Suprapubic skin (tissue), 4 donors: ENCODE measurements at regions not wholly inside any gene's neighbourhood (a gene's known extent, or its start where the extent isn't known, plus 50 kb on each side); places are given as distances from the start of the nearest gene placed in this dataset.

Source experiments
- DNase-seq, 2 donors: peaks; one replicate each; pipeline ENCODE4 v3.0.0-alpha.2; 2019; ENCODE audit warnings: low spot score in 2 of 2
- H3K27ac ChIP-seq: fragments of 200-600 bp; sonication (generic); one replicate; pipeline ENCODE4 v1.5.1; 2019
- H3K27me3 ChIP-seq: fragments of 200-600 bp; sonication (generic); one replicate; pipeline ENCODE4 v1.5.1; 2019
- H3K36me3 ChIP-seq: fragments of 200-600 bp; sonication (generic); one replicate; pipeline ENCODE4 v1.5.1; 2019
- H3K4me1 ChIP-seq: fragments of 200-600 bp; sonication (generic); one replicate; pipeline ENCODE4 v1.5.1; 2019
- H3K4me3 ChIP-seq: fragments of 200-600 bp; sonication (generic); one replicate; pipeline ENCODE4 v1.5.1; 2019; ENCODE audit warnings: mild to moderate bottlenecking
- H3K9me3 ChIP-seq: fragments of 200-600 bp; sonication (generic); one replicate; pipeline ENCODE4 v1.5.1; 2019
- EP300 ChIP-seq: sonication (generic); formaldehyde crosslinking; IDR thresholded peaks from one replicate; pipeline ENCODE4 v1.6.1; 2017; ENCODE audit warnings: antibody characterized with exemption
- POLR2A ChIP-seq, 2 donors: fragments of 450-650 bp; IDR thresholded peaks; one replicate each; pipeline ENCODE4 v1.6.1; 2017; ENCODE audit warnings: antibody characterized with exemption in 2 of 2, mild to moderate bottlenecking in 2 of 2, moderate library complexity in 2 of 2
- POLR2AphosphoS5 ChIP-seq, 3 donors: sonication (generic); formaldehyde crosslinking; IDR thresholded peaks; one replicate each; pipeline ENCODE4 v1.6.1; 2017; ENCODE audit warnings: antibody characterized with exemption in 3 of 3
- WGBS: methylation state at CpG from one replicate; pipeline ENCODE4 v1.1.5; 2018; 5-methylcytosine and 5-hydroxymethylcytosine counted together
- TF ChIP-seq, protein P1 (sequence below), 2 donors: fragments of 200-600 bp in 1 of 2; fragments of 450-650 bp in 1 of 2; sonication (generic) in 1 of 2; IDR thresholded peaks; one replicate each; pipeline ENCODE4 v1.5.1; 2016 to 2019; ENCODE audit warnings: antibody characterized with exemption in 2 of 2, mild to moderate bottlenecking in 1 of 2, moderate library complexity in 1 of 2

DNA sequence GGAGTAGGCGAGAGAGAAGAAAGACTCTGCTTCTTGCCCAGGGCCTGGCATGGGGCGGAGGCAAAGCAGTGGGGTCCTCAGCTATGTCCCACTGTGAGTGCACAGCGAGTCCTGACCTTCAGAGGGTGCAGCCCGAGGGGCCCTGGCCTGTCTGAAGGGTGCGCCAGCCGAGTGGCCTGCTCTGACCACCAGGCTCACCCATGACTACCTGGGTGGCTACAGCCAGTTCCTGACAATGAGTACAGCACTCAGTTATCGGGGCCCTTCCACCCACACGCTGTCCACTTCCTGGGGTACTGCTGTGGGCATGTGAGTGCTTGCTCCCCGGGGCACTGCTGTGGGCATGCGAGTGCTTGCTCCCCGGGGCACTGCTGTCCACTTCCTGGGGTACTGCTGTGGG, 74.1 kb upstream of the B3GAT1 start:
- WGBS = 89% methylated on average over 8 of the region's 11 CpGs
- peak in 1 of 2 donors; percentile 65 for DNase-seq

DNA sequence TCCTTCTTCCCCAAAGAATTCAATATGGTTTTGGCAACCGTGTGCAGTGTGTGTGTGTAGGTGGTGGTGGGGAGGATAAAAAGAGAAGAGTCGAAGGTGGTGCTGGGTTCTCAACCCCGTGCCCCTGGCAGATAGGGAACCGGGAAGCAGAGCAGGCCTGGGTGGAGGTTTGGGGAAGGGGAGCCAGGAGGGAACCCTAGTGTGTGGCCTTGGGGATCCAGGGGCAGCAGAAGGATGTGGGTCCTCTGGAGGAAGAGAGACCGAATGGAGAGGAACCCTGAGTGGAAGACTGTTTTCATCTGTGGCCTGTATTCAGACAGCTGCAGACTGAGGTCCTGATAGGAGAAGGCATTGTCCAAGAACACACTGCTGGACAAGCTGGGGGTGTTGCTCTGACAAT, 73.3 kb upstream of the B3GAT1 start:
- no peak overlapping the region for H3K4me3 ChIP-seq
- DNase-seq = peak in 1 of 2 donors; percentile 65
- H3K27ac ChIP-seq = no peak overlapping the region
- WGBS = 71% methylated on average over 5 of the region's 5 CpGs
- no peaks in the 10 kb centered on the region for H3K36me3 ChIP-seq
- H3K27me3 ChIP-seq = peaks cover 21% of the 10 kb centered on the region
- no peaks in the 10 kb centered on the region for H3K9me3 ChIP-seq
- H3K4me1 ChIP-seq = no peaks in the 10 kb centered on the region
- TF ChIP-seq EP300 (no peak), POLR2A (IDR thresholded peaks at IDR 0.05) (no peak), POLR2AphosphoS5 (IDR thresholded peaks at IDR 0.05) (no peak)
- TF ChIP-seq, protein P1, sequence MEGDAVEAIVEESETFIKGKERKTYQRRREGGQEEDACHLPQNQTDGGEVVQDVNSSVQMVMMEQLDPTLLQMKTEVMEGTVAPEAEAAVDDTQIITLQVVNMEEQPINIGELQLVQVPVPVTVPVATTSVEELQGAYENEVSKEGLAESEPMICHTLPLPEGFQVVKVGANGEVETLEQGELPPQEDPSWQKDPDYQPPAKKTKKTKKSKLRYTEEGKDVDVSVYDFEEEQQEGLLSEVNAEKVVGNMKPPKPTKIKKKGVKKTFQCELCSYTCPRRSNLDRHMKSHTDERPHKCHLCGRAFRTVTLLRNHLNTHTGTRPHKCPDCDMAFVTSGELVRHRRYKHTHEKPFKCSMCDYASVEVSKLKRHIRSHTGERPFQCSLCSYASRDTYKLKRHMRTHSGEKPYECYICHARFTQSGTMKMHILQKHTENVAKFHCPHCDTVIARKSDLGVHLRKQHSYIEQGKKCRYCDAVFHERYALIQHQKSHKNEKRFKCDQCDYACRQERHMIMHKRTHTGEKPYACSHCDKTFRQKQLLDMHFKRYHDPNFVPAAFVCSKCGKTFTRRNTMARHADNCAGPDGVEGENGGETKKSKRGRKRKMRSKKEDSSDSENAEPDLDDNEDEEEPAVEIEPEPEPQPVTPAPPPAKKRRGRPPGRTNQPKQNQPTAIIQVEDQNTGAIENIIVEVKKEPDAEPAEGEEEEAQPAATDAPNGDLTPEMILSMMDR (IDR thresholded peaks at IDR 0.05) = no peak

More for the DNA sequence above, 74.1 kb upstream of the B3GAT1 start:
- Histone ChIP-seq H3K4me1 (no peaks in the 10 kb centered on the region), H3K4me3 (no peak overlapping the region), H3K27ac (no peak overlapping the region), H3K27me3 (peaks cover 21% of the 10 kb centered on the region), H3K9me3 (no peaks in the 10 kb centered on the region), H3K36me3 (no peaks in the 10 kb centered on the region)
- TF ChIP-seq, protein P1 (IDR thresholded peaks at IDR 0.05) = no peak
- TF ChIP-seq EP300 (no peak), POLR2AphosphoS5 (IDR thresholded peaks at IDR 0.05) (no peak), POLR2A (IDR thresholded peaks at IDR 0.05) (no peak)

DNA sequence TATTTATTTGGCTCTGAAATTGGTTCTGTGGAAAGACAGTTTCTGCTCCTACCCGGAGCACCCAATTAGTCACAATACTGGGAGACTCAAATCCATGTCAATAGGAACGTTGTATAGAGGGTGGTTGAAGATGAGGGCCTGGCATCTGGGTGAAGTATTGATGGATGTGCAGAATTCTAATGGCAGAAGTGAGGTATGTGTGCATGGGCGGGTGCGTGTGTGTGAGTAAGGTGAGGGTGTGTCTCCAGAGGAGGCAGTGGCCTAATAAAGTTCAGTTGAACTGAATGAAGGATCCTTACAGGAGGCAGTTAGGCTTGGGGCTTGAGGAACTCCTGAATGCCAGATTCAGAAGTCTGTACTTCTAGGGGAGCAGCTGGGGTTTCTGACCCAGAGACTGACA, 71.8 kb upstream of the B3GAT1 start:
- peak in 1 of 2 donors; percentile 24 for DNase-seq
- TF ChIP-seq POLR2A (IDR thresholded peaks at IDR 0.05) = no peak
- no peak for TF ChIP-seq EP300
- TF ChIP-seq, protein P1 (IDR thresholded peaks at IDR 0.05) = no peak
- TF ChIP-seq POLR2AphosphoS5 (IDR thresholded peaks at IDR 0.05) = no peak

DNA sequence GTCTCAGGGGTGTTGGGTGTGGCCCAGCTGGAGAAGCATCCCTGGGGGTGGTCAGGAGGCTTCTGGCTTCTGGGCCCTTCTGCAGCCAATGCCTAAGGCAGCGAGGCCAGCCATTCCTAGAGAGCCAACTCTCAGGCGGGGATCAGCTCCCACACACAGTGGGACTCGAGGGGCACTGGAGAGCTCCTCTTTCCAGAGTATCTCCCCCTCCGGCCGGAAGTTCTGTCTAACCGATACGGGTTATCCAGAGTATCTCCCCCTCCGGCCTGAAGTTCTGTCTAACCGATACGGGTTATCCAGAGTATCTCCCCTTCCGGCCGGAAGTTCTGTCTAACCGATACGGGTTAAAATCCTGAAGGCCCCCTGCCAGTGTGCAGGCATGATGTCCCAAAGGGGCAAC, 71.2 kb upstream of the B3GAT1 start:
- peak in 1 of 2 donors; percentile 66 for DNase-seq

More for the DNA sequence above, 71.8 kb upstream of the B3GAT1 start:
- H3K4me1 ChIP-seq = no peaks in the 10 kb centered on the region
- H3K36me3 ChIP-seq = no peaks in the 10 kb centered on the region
- 78% methylated on average over 4 of the region's 4 CpGs for WGBS
- H3K4me3 ChIP-seq = no peak overlapping the region
- no peaks in the 10 kb centered on the region for H3K9me3 ChIP-seq
- peaks cover 21% of the 10 kb centered on the region for H3K27me3 ChIP-seq
- no peak overlapping the region for H3K27ac ChIP-seq

DNA sequence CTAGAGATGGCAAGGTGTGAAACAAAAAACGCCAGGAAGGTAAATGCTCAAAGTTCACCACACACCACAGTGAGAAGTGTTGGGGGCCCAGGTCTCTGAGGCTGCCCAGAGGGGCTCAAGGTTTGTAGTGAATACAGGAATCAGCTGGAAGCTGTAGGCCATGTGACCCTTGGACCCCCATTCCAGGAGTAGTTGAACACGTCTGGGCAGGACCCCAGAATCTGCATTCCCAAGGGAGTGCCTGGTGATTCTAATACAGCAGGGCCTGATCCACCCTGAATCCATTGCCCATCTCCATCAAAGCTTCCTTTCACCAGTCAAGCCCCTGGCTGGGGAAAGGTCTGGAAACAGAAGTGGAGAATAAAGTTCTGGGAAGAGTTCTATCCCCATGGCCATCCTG, 70.8 kb upstream of the B3GAT1 start:
- Histone ChIP-seq H3K36me3 (no peaks in the 10 kb centered on the region), H3K4me3 (no peak overlapping the region), H3K27ac (no peak overlapping the region), H3K9me3 (no peaks in the 10 kb centered on the region), H3K4me1 (no peaks in the 10 kb centered on the region), H3K27me3 (peaks cover 20% of the 10 kb centered on the region)
- TF ChIP-seq POLR2A (IDR thresholded peaks at IDR 0.05) = no peak
- no peak for TF ChIP-seq POLR2AphosphoS5 (IDR thresholded peaks at IDR 0.05)
- TF ChIP-seq, protein P1 (IDR thresholded peaks at IDR 0.05) = no peak
- no peak for TF ChIP-seq EP300
- WGBS = 40% methylated on average over 2 of the region's 2 CpGs
- peak in 1 of 2 donors; percentile 32 for DNase-seq

More for the DNA sequence above, 71.2 kb upstream of the B3GAT1 start:
- Histone ChIP-seq H3K27me3 (peaks cover 16% of the 10 kb centered on the region), H3K9me3 (no peaks in the 10 kb centered on the region), H3K27ac (no peak overlapping the region), H3K4me3 (no peak overlapping the region), H3K36me3 (no peaks in the 10 kb centered on the region), H3K4me1 (no peaks in the 10 kb centered on the region)
- TF ChIP-seq POLR2A (IDR thresholded peaks at IDR 0.05) (no peak), EP300 (no peak), POLR2AphosphoS5 (IDR thresholded peaks at IDR 0.05) (no peak)
- TF ChIP-seq, protein P1 (IDR thresholded peaks at IDR 0.05) = no peak
- WGBS = 93% methylated on average over 14 of the region's 14 CpGs
